SK-N-SH (cell line): ENCODE measurements at regions not wholly inside any gene's neighbourhood (a gene's known extent, or its start where the extent isn't known, plus 50 kb on each side); places are given as distances from the start of the nearest gene placed in this dataset.
A peak's percentile ranks its signal among the peaks of the same experiment; 100 is the strongest.
"Not testable (repeated sequence)": the region's sequence is repeated elsewhere in the genome, so short reads cannot be mapped to it uniquely, and the experiment has no call there.

Experiments used
- CTCF ChIA-PET: fragments of 300-600, 350-600 bp; formaldehyde crosslinking; extraction: SDS; loops from one replicate; lab custom pipeline; 2021; lab: Yijun Ruan, JAX
- POLR2A ChIA-PET: fragments of 350-600 bp; sonication (Branson Sonifier 250); formaldehyde crosslinking; extraction: SDS; loops from one replicate; lab custom pipeline; 2020; ENCODE audit warnings: antibody characterized with exemption, inconsistent platforms; lab: Yijun Ruan, JAX
- DNase-seq: peaks from one replicate; pipeline ENCODE4 v3.0.0; 2012
- H2AFZ ChIP-seq: fragments of 200-600 bp; sonication (generic); 2 replicates; pipeline ENCODE4 v1.8.1; 2016; ENCODE audit warnings: antibody characterized with exemption, mild to moderate bottlenecking, low read depth
- H3F3A ChIP-seq: fragments of 200-600 bp; sonication (generic); replicated peaks from 2 replicates; pipeline ENCODE3; 2016; ENCODE audit warnings: antibody characterized with exemption, mild to moderate bottlenecking; ENCODE audit not compliant: insufficient read depth
- H3K27ac ChIP-seq, 2 experiments: fragments of 200-500 bp in 1 of 2; fragments of 200-600 bp in 1 of 2; sonication (Bioruptor generic) in 1 of 2; sonication (generic), shearing (Covaris generic) in 1 of 2; 2 replicates each; pipeline versions ENCODE4 v1.5.1 to v1.6.1; 2014 to 2016; ENCODE audit warnings: low read depth in 2 of 2, inconsistent platforms in 1 of 2, low read length in 1 of 2, mild to moderate bottlenecking in 1 of 2, mixed read lengths in 1 of 2
- H3K27me3 ChIP-seq: fragments of 200-600 bp; sonication (generic), shearing (Covaris generic); 2 replicates; pipeline ENCODE4 v1.6.1; 2016; ENCODE audit warnings: mixed run types; ENCODE audit not compliant: insufficient read depth
- H3K36me3 ChIP-seq, 2 experiments: fragments of 200-500 bp in 1 of 2; fragments of 200-600 bp in 1 of 2; sonication (Bioruptor generic) in 1 of 2; sonication (generic) in 1 of 2; replicated peaks in 1 of 2; 2 replicates each; pipeline versions ENCODE3 to v1.5.1; 2014 to 2016; ENCODE audit warnings: low read length in 1 of 2, mild to moderate bottlenecking in 1 of 2; ENCODE audit not compliant: insufficient read depth in 2 of 2, control insufficient read depth in 1 of 2
- H3K4me1 ChIP-seq, 2 experiments: fragments of 200-500 bp in 1 of 2; fragments of 200-600 bp in 1 of 2; sonication (Bioruptor generic) in 1 of 2; sonication (generic), shearing (Covaris generic) in 1 of 2; 2 replicates each; pipeline versions ENCODE4 v1.5.1 to v1.6.1; 2014 to 2016; ENCODE audit warnings: low read depth in 1 of 2, low read length in 1 of 2, mixed run types in 1 of 2; ENCODE audit not compliant: insufficient read depth in 2 of 2, control insufficient read depth in 1 of 2
- H3K4me2 ChIP-seq: fragments of 200-600 bp; sonication (generic), shearing (Covaris generic); 2 replicates; pipeline ENCODE4 v1.6.1; 2017; ENCODE audit warnings: mixed run types
- H3K4me3 ChIP-seq, 2 experiments: fragments of 200-500 bp in 1 of 2; fragments of 200-600 bp in 1 of 2; sonication (Bioruptor generic) in 1 of 2; sonication (generic), shearing (Covaris generic) in 1 of 2; 2 replicates each; pipeline versions ENCODE4 v1.5.1 to v1.8.1; 2014 to 2016; ENCODE audit warnings: low read depth in 2 of 2, inconsistent platforms in 1 of 2, low read length in 1 of 2, mild to moderate bottlenecking in 1 of 2, mixed read lengths in 1 of 2, moderate library complexity in 1 of 2
- H3K79me2 ChIP-seq: fragments of 200-600 bp; sonication (generic); 2 replicates; pipeline ENCODE4 v1.8.1; 2017; ENCODE audit warnings: mild to moderate bottlenecking; ENCODE audit not compliant: insufficient read depth
- H3K9ac ChIP-seq: fragments of 200-600 bp; sonication (generic); 2 replicates; pipeline ENCODE4 v1.6.1; 2017; ENCODE audit warnings: mixed run types
- H3K9me2 ChIP-seq: fragments of 200-600 bp; sonication (generic); 2 replicates; pipeline ENCODE4 v1.6.1; 2017; ENCODE audit warnings: mixed run types
- H3K9me3 ChIP-seq: fragments of 200-600 bp; sonication (generic); 2 replicates; pipeline ENCODE4 v1.6.1; 2017; ENCODE audit warnings: mixed run types, mild to moderate bottlenecking, moderate library complexity
- H4K20me1 ChIP-seq: fragments of 200-600 bp; sonication (generic); 2 replicates; pipeline ENCODE4 v1.6.1; 2017; ENCODE audit warnings: mild to moderate bottlenecking, mixed run types; ENCODE audit not compliant: insufficient read depth
- EP300 ChIP-seq, 2 experiments: IDR thresholded peaks; 2 replicates each; pipeline versions ENCODE4 v1.4.0 to v1.6.1; 2012; ENCODE audit warnings: borderline replicate concordance in 1 of 2, low read depth in 1 of 2, low read length in 1 of 2
- EZH2phosphoT487 ChIP-seq: fragments of 200-600 bp; sonication (generic); IDR thresholded peaks from 2 replicates; pipeline ENCODE4 v1.6.1; 2017; ENCODE audit warnings: low read depth, mixed run types, mild to moderate bottlenecking, antibody characterized with exemption, moderate library complexity, borderline replicate concordance
- FOSL2 ChIP-seq: IDR thresholded peaks from 2 replicates; pipeline ENCODE4 v1.4.0; 2012; ENCODE audit warnings: low read depth, mild to moderate bottlenecking, moderate library complexity, borderline replicate concordance
- NFIC ChIP-seq: IDR thresholded peaks from 2 replicates; pipeline ENCODE4 v1.4.0; 2012; ENCODE audit warnings: borderline replicate concordance
- RAD21 ChIP-seq: IDR thresholded peaks from 2 replicates; pipeline ENCODE4 v1.6.1; 2012; ENCODE audit warnings: mild to moderate bottlenecking, low read length
- RFX5 ChIP-seq: IDR thresholded peaks from 2 replicates; pipeline ENCODE4 v1.6.1; 2012; ENCODE audit warnings: mild to moderate bottlenecking, improper control_type of control experiment, low read length
- TAF1 ChIP-seq: IDR thresholded peaks from 2 replicates; pipeline ENCODE4 v1.6.1; 2012; ENCODE audit warnings: low read depth, mild to moderate bottlenecking, low read length, moderate library complexity, borderline replicate concordance
- USF1 ChIP-seq: IDR thresholded peaks from 2 replicates; pipeline ENCODE4 v1.4.0; 2012; ENCODE audit warnings: low read depth, borderline replicate concordance
- USF2 ChIP-seq: fragments of 150-350 bp; IDR thresholded peaks from 2 replicates; pipeline ENCODE4 v1.6.1; 2017; ENCODE audit warnings: antibody characterized with exemption, low read length, low read depth, borderline replicate concordance
- WGBS: methylation state at CpG from one replicate; pipeline ENCODE4 v1.1.6; 2017; ENCODE audit warnings: low lambda C conversion rate; 5-methylcytosine and 5-hydroxymethylcytosine counted together

GRCh38 chr2:117618607-117619006, 195.9 kb upstream of the DDX18 start:
- peaks cover 0 to 3% of the 10 kb centered on the region in 2 experiments; a peak in 2 of 4 replicates for H3K4me1 ChIP-seq
- H4K20me1 ChIP-seq: no peaks in the 10 kb centered on the region
- no peaks in the 10 kb centered on the region for H3F3A ChIP-seq
- CTCF ChIA-PET: interaction anchor here (1.3 to 1.4 kb wide), 2 partner anchors 8 to 15 kb away, joined by 3 read pairs; no protein-coding TSS in a partner anchor
- no peak overlapping the region for H2AFZ ChIP-seq
- H3K36me3 ChIP-seq: no peaks in the 10 kb centered on the region
- TF ChIP-seq FOSL2 (no peak), EZH2phosphoT487 (no peak), NFIC (no peak), RFX5 (no peak), RAD21 (no peak), EP300 (IDR thresholded peaks at IDR 0.05; ENCODE audit: borderline replicate concordance in 1 of 2, low read depth in 1 of 2, low read length in 1 of 2) (no peak), USF2 (no peak), TAF1 (no peak)
- 28% methylated on average over 2 of the region's 2 CpGs for WGBS
- no peak for DNase-seq
- POLR2A ChIA-PET: no interaction called here
- H3K9me3 ChIP-seq: no peaks in the 10 kb centered on the region
- H3K4me2 ChIP-seq: no peak overlapping the region
- H3K4me3 ChIP-seq: no peak overlapping the region
- H3K9ac ChIP-seq: no peak overlapping the region
- no peak overlapping the region; a peak in 1 of 4 replicates for H3K27ac ChIP-seq
- no peaks in the 10 kb centered on the region for H3K27me3 ChIP-seq
- no peaks in the 10 kb centered on the region for H3K9me2 ChIP-seq
- no peaks in the 10 kb centered on the region for H3K79me2 ChIP-seq

GRCh38 chr2:117621326-117621725, 193.2 kb upstream of the DDX18 start:
- H2AFZ ChIP-seq: no peak overlapping the region
- H3K36me3 ChIP-seq: no peaks in the 10 kb centered on the region
- ChIA-PET POLR2A (no interaction called here), CTCF (interaction anchor here (0.8 to 1.5 kb wide), 2 partner anchors 19 to 43 kb away, joined by 3 to 5 read pairs; no protein-coding TSS in a partner anchor)
- no peak for DNase-seq
- peak overlapping the region in 1 of 2 experiments; percentile 48; a peak in 2 of 4 replicates for H3K27ac ChIP-seq
- H3K9me3 ChIP-seq: no peaks in the 10 kb centered on the region
- no peaks in the 10 kb centered on the region for H3F3A ChIP-seq
- H4K20me1 ChIP-seq: no peaks in the 10 kb centered on the region
- no peak overlapping the region for H3K4me2 ChIP-seq
- no peak overlapping the region for H3K4me3 ChIP-seq
- peaks cover 0 to 3% of the 10 kb centered on the region in 2 experiments; a peak in 2 of 4 replicates for H3K4me1 ChIP-seq
- H3K79me2 ChIP-seq: no peaks in the 10 kb centered on the region
- TF ChIP-seq RAD21 (peak; percentile 38; the same call in 1 of the 2 replicates), USF1 (no peak)
- TF ChIP-seq, all 33 proteins: peak for 1
- Histone ChIP-seq H3K27me3 (no peaks in the 10 kb centered on the region), H3K9ac (no peak overlapping the region), H3K9me2 (no peaks in the 10 kb centered on the region)

GRCh38 chr2:117623175-117623574, 191.3 kb upstream of the DDX18 start:
- H3K9me3 ChIP-seq, H3K27ac ChIP-seq, H2AFZ ChIP-seq, H3K9ac ChIP-seq, DNase-seq, H4K20me1 ChIP-seq, H3K36me3 ChIP-seq, H3K27me3 ChIP-seq, H3F3A ChIP-seq, POLR2A ChIA-PET, H3K4me1 ChIP-seq, H3K79me2 ChIP-seq, H3K9me2 ChIP-seq, CTCF ChIA-PET, H3K4me2 ChIP-seq, H3K4me3 ChIP-seq: not testable (repeated sequence)
- 67% methylated on average over 17 of the region's 17 CpGs for WGBS
